Middle frontal gyrus (tissue), 1 donor: ENCODE measurements at regions not wholly inside any gene's neighbourhood (a gene's known extent, or its start where the extent isn't known, plus 50 kb on each side); places are given as distances from the start of the nearest gene placed in this dataset.

Experiments used
- DNase-seq: peaks from one replicate; pipeline ENCODE4 v3.0.0-alpha.2; 2015; ENCODE audit warnings: low spot score; ENCODE audit errors: extremely low spot score

GRCh38 chr9:109549386-109549785 lies 51.3 kb upstream of the PTPN3 start:
- DNase-seq: no peak

- no peak for DNase-seq
Observed at GRCh38 chr9:109551651-109552050, 53.5 kb upstream of the PTPN3 start.

- DNase-seq: no peak
Observed at GRCh38 chr9:109555215-109555614, 57.1 kb upstream of the PTPN3 start.

- DNase-seq: no peak
Observed at GRCh38 chr9:109556061-109556460, 58.0 kb upstream of the PTPN3 start.

DNA sequence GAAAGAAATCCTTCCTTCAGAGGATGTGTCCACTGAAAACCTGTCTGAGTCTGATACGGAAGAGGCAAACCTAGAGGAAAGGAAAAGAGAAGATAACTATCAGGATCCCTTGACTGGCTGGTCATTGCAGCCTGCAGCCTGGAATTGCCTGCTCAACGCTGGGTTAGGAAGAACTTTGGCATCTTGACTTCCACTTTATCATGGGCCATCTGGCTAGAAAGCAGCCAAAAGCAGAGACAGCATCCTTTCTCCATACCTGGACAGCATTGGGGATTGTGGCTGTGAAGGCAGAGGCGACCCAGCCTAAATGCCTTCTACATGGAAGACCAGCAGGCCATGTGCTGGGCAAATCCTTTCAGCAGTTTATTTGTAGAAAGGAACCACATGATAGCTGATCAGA lies 58.7 kb upstream of the PTPN3 start:
- no peak for DNase-seq

DNA sequence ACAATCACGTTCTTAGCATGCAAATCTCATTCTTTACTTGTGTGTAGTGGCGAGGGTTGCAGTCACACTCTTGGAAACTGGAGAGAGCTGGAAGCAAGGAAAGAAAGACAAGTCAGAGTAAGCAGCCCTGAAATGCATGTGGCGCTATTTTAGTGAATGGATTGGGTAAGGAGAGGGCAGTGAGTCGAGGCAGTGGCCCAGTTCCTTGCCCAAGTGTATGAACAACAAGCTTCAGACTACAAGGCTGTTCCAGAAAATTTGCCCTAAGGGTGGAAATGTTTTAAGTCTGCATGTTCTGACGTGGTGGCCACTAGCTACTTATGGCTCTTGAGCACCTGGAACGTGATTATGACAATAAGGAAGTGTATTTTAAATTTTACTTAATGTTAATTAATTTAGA lies 59.4 kb upstream of the PTPN3 start:
- no peak for DNase-seq

- DNase-seq: no peak
Observed at GRCh38 chr9:109558718-109559151, 60.6 kb upstream of the PTPN3 start.

DNA sequence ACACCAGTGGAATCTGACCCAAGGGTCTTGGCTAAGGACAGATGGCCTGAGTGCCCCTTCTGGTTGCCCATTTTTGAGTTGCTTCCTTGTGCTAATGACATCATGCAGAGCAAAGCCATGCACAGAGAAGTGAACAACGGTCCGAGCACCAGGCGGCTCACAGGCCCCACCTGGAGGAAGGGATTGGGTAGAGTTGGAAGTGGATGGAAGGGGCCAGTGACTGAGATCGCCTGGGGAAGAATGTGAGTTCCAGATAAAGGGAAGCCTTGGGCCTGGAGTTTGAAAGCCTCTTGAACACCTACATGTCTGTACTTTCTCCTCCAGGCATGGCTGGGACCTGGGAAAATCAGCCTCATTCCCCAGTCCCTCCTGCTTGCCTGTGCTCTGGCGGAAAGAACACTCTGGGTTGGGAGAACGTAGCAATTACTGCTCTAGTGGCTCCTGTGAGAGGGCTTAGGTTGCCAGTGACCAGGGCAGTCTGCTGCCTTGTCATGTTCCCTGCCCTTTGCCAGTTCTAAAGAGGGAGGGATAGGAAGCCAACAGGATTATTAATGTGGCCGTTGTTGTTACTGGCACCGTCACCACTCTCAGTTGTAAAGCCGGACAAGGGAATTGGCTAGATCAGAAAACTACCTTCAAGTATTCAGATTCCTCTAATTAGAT lies 62.5 kb upstream of the PTPN3 start:
- DNase-seq: no peak

DNA sequence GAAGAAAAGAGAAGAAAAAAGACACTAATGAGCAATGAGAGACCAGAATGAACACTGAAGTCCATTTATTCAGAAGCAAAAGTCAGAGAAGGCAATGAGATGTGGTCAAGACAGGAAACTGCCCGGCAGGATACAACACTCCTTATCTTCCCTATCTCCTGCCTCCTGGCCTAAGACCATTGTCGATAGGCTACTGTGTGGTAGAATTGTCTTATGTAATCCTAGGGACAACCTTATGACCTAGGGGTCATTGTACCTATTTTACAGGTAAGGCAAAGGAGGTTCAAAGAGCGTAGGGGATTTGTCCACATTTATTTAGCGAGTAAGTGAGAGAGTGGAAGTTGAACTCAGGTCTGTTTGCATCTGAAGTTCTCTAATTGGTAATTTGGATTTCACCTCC lies 63.0 kb upstream of the PTPN3 start:
- DNase-seq: no peak

DNA sequence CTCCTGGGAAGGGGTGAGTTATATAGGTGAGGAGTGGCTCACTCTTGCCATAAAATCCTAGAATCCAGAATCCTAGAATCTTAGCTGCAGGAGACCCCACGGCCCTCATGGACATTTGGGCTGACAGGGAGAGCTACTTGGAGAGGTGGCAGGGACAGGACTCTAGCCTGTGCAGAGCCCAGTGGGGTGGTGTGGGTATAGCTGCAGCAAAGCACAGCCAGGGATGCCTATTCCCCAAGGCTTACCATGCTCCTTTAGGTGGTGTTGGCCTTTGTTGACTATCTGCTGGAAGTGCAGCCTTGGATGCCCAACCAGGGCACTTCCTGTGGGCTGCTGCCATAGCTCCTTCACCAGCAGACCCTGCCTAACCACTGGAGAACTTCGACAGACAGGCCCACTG lies 70.0 kb upstream of the PTPN3 start:
- DNase-seq: no peak

DNA sequence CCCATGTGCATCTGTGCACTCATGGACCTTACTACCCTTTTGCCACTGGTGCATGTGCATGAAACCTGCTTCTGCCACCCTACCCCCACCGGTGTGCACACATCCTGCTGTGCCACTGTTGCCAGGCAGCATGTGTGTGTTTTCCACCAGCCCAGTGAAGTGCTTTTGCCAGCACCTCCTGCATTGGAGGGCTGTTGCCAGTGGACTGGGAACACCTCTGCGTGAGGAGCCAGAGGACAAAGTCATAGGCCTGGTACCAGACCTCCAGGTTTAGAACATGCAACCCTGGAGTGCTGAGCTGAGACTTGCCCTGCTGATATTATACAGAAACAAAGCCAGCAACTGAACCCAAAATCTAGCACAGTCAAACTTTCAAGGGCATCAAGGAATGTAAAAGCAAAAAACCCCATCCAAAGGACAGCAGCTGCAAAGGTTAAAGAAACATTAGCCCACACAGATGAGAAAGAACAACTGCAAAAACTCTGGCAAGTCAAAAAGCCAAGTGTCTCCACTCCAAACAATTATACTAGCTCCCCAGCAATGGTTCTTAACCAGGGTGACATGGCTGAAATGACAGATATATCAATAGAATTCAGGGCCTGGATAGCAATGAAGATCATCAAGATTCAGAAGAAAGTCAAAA lies 70.6 kb upstream of the PTPN3 start:
- no peak for DNase-seq

DNA sequence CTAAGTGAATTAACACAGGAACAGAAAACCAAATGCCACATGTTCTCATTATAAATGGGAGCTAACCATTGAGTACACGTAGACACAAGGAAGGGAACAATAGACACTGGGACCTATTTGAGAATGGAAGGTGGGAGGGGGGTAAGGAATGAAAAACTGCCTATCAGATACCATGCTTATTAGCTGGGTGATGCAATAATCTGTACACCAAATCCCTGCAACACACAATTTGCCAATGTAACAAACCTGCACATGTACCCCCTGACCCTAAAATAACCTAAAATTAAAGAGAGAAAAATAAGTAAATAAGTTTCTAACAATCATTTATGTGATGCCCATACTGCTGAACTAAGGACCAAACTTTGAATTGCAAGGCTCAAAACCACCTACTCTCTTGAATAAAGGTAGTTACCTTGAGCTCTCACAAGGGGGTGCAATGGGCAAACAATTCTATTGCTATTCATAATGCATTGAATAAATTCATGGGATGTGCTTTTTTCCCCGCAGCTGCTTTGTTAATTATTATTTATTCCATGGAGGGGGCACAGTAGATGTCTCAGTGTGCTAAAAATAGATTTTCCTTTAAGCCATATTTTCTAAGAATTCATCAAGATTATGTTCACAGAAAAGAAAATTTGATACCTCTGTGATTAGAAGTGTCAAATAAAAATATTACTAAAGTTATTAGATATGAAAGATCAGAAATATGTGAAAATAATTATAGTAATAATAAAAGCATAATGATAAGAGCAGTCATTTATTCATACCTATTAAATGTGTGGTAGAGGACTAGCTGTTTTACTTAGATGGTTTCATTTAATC lies 76.2 kb upstream of the PTPN3 start:
- peak; percentile 46 for DNase-seq

- DNase-seq: no peak
Observed at GRCh38 chr9:109576762-109577161, 78.7 kb upstream of the PTPN3 start.

DNA sequence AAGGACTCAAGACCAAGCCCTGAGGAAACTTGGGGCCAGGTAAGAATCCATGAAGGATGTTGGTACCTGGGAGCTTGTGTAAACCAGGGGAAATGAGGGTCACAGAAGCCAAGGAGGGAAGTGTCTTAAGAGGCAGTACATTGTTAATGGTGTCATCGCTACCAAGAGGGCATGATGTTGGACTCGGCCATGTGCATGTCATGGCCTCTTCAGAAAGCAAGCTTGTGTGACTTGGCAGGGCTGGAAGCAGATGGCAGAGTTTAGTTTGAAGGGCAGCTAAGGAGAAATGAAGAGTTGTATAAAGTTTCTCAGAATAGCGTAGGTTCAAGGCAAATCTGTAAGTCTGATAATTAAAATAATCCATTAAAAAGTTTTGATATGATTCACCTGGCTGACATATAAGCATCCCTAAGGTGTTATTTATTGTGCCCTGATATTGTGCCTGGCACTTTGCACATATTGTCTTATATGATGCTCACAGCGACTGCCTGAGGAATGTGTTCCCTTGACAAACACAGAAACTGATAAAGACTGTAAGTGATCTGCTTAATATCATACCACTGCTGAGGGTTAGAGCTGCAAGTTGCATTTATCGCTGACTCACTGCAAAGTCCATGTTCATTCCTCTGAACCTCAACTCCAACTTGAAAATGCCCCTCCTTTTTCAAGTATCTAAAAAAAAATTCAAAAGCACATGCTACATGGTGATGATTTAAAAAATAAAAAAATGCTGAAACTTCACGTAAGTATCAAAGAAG lies 81.3 kb upstream of the PTPN3 start:
- DNase-seq: no peak

DNA sequence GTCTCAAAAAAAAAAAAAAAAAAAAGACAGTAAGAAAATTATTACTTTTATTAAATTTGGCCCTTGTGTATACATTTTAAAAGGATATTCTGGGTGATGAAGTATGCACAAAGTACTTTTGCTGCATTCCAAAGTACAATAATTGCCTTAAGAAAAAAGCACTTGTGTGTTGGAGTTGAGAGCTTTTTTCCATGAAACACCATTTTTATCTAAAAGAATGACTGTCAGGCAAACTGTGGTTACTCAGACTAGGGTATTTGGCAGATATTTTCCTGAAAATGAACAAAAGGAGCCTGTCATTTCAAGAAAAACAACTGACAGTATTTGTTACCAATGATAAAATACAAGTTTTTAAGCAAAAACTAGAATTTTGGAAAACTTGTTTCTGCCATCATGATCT lies 84.3 kb upstream of the PTPN3 start:
- no peak for DNase-seq

DNA sequence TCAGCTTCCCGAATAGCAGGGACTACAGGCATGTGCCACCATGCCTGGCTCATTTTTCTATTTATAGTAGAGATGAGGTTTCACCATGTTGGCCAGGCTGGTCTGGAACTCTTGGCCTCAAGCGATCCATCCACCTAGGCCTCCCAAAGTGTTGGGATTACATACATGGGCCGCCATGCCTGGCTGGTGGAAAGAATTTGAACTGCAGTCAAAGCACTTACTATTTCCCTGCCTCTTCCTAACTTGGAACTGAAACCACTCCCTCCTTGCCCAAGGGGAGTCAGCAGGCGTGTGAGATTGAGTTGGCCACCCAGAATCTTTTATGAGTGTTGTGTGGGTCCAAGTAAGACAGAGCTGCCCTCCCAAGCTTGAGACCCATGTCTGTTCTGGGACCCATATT lies 86.1 kb upstream of the PTPN3 start:
- no peak for DNase-seq

GRCh38 chr9:109585796-109586195 lies 87.7 kb upstream of the PTPN3 start:
- DNase-seq: no peak

GRCh38 chr9:109586993-109587392 lies 88.9 kb upstream of the PTPN3 start:
- DNase-seq: no peak

DNA sequence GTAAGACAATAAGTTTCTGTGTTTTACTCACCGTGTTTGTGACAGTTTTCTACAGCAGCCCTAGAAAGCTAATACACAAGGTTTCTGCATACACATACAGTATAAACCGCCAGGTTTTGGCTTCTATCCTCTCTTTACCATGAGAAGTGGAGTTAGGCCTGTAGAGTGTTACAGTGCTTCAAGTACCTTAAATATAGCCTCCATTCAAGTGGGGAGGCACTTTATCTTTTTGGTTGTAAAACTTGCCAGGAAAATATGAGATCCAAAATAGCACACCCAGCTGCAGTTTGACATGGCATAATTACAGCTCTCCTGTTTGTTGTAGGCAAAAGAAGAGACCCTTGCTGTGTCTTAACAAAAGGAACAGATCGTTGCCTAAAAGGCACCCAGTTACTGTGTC lies 90.3 kb upstream of the PTPN3 start:
- no peak for DNase-seq

DNA sequence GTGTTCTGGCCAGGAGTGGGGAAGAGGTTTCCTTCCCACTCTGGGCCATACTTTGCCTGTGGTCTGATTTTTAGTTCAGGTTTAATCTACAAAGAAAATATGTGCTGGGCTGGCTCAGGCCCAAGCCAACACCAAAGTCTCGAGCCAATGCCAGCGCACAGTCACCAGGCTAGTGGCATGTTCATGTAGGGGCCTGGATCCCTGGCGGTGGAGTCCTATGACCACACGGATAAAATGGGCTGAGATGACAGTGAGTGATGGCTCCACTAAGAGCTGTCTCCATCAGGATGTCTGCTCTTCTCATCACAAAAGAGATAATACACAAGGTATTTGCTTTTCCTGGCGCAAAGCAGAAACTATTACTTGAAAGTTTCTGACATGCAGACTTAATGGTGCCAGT lies 92.9 kb upstream of the PTPN3 start:
- DNase-seq: no peak

DNA sequence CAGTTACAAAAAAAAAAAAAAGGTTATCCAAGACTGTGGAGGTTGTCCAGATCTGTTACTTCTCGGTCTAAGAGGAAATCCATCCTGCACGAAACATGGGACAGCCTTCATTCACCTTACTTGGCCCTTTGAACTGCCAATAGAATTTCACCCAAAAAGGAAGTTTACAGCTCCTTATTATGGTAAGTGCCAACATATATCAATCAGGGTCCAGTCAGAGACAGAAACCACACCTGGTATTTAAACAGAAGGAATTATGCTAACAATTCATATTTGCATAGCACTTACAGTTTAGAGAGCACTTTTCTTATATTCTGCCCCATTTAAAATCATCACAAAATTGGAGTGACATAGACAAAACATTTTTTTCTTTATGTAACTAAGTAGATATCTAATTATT lies 93.6 kb upstream of the PTPN3 start:
- DNase-seq: no peak

- no peak for DNase-seq
Observed at GRCh38 chr9:109593612-109594011, 95.5 kb upstream of the PTPN3 start.
